UCSD-AML1 (cell line): ENCODE measurements at regions not wholly inside any gene's neighbourhood (a gene's known extent, or its start where the extent isn't known, plus 50 kb on each side); places are given as distances from the start of the nearest gene placed in this dataset.
A peak's percentile ranks its signal among the peaks of the same experiment; 100 is the strongest.

ENCODE experiments used
- DNase-seq: peaks from one replicate; lab custom pipeline; 2025; ENCODE audit not compliant: unreplicated experiment; lab: John Stamatoyannopoulos, UW

DNA sequence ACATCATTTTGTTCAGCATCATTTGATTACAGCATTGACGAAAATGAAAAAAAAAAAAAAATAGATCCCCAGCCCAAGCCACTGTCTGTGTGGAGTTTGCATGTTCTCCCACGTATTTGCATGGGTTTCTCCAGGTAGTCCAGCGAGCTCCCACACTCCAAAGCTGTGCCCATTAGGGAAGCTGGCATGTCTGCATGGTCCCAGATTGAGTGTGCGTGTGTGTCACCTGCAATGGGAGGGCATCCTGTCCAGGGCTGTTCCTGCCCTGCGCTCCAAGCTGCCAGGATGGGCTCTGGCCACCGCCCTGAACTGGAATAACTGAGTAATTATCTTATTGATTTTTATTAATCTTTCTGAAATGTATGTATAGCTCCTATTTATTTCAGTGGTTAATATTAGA is 88.6 kb downstream of the KLF12 start:
- DNase-seq: no peak

DNA sequence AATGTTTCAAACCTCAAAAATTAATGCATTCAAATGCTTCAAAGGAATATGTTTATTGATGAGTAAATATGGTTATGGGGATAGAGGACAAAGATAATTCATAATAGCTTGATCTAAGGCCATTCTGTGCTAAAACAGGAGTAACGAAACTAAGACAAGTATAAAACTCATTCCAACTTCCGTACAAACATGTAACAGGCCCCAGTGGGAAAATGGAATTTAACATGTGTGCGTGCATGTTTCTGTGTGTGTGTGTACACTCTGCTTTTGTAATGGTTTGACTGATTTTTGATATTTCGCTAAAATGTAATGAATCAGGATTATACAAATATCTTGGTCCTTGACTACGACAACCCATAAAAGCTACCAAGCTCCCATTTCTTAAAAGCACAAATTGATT is 91.0 kb downstream of the KLF12 start:
- DNase-seq: no peak

DNA sequence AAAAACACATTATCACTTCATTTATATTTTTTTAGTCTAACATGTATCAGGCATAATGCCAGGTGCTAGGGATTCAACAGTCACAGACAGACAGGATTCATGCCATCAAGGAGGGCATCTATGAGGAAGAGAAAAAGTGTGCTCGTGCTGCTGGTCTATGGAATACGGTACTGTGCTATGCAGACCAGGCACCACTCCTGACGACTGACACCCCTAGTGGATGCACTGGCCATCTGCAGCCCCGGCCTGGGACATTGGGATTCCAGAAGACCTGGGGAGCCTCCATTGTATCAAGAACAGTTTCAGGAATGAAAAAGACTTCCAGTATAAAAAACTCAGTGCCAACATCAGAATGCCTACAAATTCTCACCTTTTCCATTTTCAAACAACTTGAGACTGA is 94.0 kb downstream of the KLF12 start:
- DNase-seq: peak; percentile 10

DNA sequence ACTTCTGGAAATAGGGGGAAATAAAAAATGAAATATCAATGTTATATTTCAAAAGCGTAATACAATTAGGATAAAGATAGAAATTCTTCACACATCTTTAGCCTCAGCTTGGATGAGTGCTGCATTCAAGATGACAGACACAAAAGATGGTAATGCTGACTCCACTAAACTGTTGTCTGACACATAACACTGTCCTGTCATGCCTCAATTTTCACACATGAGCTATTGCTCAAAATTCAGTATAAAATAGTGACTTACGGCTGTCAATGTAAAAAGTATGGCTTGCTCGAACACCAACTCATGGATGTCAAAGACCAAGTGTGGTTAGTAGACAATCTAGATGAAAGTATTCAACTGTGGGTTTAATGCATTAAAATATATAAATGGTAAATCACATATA is 94.5 kb downstream of the KLF12 start:
- no peak for DNase-seq

DNA sequence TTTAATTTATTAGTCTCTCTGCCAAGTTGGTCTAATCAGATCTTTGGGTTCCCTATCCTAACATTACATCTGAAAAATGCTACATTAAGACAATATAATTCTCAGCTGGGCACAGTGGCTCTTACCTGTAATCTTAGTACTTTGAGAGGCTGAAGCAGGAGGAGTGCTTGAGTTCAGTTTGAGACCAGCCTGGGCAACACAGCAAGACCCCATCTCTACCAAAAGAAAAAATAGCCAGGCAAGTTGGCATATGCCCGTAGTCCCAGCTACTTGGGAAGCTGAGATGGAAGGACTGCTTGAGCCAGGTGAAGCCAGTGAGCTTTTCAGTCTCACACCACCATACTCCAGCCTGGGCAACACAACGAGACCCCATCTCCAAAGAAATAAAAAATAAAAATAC is 95.0 kb downstream of the KLF12 start:
- no peak for DNase-seq

DNA sequence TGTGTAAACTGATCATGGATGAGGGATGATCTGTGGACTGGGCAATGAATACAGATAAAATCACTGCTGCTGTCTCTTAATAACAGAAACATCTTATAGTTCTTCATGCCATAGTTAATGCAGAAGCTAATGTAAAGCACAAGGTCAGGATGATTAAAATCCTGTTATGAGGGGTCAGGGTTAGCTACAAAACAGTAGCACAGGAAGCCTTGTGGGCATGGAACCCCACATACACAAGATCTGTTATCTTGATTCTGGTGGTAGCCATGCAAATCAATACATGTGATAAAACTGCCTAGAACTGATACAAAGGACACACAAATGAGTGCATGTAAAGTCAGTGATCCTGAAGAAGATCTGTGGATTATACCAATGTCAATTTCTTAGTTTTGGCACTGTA is 96.4 kb downstream of the KLF12 start:
- no peak for DNase-seq

DNA sequence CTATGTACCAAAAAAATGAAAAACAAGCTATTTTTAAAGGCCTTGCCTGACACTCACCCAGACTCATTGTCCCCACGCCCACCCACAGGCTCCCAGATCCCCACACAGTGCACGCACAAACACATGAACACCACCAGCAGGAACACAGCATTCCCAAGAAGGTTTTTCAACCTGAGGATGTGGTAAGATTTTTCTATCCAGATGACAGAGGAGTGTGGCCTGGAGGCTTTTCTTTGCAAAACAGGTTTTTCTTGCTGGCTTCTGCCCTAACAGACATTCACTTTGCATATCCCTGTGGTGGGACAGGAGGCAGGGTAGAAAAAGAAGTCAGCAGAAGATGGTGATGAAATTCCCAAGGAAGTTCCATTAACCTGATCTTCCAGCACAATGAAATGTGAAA is 97.8 kb downstream of the KLF12 start:
- no peak for DNase-seq

DNA sequence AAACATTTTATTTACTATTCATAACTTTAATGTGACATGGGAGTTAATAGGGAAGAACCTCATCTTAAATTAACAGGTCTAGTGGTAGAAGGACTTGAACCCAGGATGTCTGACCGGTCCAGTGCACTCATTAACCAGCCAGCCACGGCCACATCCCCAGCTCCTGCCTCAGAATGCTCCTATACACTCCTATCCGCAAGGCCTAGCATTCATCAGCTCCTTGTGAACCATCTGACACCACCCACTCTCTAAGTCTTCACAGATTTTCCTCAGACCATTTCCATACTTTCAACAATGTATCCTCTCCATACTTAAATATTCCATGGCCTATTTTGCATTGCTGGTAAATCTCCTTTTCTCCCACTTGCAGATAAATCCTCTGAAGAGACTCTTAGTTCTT is 98.3 kb downstream of the KLF12 start:
- no peak for DNase-seq

DNA sequence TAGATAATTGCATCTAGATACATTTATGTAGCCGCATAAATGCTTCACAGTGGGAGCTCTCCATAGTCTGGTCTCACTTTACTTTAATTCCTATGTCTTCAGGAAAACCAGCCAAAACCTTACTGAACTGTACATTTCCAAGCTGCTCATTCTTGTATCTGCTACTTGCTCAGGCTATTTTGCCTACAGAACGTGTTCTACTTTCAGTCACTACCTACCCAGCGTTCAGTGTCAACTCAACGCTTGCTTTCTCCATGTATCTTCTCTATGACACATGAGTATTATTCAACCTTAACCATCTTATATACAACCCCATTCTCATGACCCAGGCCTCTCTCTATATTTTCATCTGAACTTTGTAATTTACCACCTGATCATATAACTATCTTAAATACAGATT is 101.9 kb downstream of the KLF12 start:
- no peak for DNase-seq

DNA sequence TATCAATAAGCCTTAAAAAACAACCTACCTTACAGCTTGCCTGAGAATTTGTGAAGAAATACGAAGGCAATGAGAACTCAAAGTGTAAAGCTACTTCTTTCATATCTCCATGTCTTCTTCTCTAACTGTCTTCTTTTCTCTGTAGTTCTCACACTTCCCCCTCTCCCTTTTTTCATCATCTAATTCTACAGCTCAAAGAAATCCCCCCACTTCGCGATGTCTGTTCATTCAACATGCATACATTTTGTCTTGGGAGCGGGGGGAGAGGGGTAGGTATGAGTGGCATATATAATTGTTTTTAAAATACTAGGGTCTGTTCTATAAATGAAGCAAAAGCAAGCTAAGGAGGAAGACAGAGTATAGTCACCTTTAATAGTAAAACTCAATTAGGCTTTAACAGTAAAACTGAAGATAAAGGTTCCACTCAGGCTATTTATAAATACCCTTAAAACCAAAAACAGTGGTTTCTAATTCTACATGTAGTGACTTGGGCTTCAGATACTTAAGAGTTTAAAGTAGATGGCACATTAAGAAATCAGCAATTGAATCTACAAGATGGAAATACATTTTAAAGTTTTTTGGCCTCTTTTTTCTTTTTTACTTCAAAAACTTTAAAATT is 106.9 kb downstream of the KLF12 start:
- DNase-seq: no peak

DNA sequence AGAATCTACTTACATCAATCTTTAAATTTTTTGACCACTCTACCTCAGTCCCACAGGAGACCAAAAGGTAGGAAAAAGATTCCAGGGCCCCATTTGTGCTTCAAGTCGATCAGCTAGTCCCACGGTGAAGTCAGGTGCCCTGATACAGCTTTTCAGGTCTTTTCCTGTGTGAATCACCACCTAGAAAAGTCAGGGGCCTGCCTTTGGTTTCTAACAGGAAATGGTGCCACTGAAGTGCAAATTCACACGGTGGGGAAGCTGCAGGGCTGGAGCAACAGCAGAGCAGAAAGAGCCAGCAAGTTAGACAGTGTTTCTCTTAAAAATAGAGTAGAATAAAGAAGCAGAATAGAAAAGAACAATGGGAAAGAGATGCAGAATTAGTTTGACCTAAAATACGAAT is 107.5 kb downstream of the KLF12 start:
- no peak for DNase-seq

DNA sequence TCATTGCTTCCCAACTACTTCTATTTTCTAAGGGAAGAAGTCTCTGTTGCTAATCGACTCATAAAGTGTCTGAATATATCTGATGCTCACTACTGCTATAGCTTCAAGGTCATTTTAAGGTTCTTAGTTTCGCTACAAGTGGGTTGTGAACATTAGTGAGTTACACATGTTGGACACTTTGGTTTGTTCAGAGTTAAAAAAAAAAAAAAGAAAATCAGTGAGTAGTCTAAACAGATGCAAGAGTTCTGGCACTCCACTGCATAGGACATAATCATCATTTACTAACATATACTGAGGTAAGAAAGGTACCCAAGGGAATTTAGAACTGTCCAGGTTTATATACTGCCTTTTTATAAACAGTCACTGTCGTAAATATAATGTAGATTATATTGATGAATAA is 108.8 kb downstream of the KLF12 start:
- no peak for DNase-seq

DNA sequence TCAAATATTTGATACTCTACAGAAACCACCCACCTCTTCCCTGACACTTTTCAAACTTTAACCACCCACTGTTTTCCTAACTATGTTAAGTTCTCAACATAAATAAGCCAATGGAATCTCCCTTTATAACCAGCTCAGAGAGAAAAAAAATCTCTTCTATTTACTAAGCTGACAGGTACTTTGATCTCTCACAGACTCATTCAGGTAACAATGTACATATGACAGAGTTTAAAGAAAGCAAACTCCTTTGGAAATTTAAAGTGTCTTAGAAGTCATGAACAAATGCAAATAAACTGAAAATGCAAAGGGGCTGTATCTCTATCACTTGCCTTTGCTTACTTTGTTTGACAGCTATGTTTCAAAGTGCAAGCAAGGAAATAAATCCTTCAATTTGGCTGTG is 109.3 kb downstream of the KLF12 start:
- no peak for DNase-seq

DNA sequence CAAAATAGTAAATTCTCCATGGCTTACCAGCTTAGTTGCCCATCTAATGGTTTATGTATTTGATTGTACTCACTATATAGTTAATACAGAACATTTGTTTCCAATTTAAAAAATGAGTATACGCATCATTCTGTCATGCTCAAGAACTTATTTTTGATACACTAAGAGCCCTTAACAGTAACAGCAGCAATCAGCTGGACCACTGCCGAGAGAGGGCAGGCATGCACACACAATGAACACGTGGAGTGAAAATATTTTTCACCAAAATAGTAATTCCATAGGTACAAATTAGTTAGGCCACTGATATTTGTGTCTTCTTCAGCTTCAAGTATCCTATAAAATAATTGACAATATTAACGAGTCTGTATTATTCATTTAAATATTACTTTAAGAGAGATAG is 109.9 kb downstream of the KLF12 start:
- DNase-seq: no peak

DNA sequence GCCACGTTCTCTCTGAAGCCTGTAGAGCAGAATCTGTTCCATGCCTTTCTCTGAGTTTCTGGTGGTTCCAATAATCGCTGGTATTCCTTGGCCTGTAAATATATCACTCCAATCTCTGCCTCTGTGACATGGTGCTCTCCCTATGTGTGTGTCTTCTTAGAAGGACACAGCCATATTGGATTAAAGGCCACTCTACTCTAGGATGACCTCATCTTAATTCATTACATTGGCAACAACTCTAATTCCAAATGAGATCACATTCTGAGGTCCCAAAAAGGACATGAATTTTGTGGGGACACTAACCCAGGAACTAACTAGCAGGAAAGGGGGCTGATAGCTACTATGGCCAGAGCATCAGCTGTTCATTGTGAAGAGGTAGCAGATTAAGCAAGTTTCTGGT is 110.7 kb downstream of the KLF12 start:
- DNase-seq: no peak

DNA sequence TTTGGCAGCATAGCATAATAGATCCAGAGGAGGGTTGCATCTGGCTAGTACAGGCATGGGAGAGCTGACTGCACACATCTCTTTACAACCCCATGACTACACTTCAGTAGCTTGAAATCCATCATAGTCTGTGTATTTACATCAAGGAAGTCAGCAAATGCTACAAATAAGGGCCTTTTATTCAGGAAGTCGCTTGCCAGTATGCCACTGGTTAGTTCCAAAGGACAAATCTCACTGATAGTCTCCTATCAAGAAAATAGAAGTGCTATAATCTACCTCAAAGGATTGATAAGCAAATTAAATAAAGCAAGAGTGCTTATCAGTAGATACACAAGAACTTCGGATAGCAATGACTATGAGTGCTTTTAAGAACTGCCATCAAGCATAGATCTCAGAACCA is 112.7 kb downstream of the KLF12 start:
- no peak for DNase-seq

DNA sequence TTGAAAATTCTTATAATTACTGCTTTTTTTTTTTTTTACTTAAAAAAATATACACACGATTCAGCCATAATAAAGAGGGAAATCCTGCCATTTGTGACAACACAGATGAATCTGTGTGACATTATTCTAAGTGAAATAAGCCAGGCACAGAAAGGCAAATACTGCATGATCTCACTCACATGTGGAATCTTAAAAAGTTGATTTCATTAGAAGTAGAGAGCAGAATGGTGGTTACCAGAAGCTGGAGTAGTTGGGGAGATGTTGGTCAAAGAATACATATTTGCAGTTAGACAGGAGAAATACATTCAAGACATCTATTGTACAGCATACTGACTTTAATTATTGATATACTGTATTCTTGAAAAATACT is 116.2 kb downstream of the KLF12 start:
- DNase-seq: no peak

DNA sequence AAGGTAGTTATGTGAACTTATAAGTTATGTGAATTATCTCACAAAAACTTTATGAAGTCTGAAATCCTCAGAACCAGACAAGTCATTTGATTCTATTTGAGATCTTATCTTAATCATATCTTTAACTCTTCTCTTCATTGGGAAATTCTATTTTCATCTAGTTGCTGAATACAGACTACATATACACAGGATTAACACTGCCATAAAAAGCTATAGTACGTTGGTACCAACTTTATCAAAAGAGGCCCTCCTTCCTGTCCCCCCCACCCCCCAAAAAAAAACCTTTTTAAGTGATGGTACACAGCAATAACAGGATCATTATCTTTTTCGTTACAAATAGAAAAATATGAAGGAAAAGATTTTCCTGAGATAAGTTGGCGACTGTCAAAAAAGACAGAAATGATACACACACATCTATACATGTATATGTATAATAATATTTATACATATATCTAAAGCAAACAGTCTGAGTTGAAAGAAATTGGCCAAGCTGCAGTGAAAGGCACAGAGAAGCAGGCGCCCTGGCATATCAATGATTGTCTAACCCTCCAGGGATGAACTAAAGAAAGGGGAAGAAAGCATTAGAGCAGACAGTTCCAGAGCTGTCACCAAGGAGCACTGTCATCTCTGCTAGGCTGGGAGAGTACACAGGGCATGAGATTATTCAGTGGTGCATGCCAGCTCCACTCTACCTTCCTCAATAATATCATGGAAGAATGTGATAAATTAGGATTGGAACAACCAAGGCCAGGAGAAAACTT is 116.7 kb downstream of the KLF12 start:
- no peak for DNase-seq

DNA sequence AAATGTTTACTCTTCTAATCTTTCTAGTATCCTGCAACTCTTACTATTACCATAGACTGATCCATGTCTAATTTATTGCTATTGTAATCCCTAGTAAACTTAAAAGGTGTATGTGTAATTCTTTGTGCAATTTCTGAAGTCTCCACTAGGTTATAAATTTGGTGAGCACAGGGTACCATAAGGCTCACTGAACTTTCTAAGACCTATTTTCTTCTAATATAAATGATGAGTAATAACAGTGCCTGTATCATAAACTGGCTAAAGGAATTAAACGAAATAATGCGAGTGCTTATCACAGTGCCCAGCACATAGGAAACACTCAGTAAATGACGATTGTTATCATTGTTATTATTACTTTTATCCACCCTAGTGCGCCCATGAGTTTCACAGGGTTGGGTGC is 119.1 kb downstream of the KLF12 start:
- no peak for DNase-seq

DNA sequence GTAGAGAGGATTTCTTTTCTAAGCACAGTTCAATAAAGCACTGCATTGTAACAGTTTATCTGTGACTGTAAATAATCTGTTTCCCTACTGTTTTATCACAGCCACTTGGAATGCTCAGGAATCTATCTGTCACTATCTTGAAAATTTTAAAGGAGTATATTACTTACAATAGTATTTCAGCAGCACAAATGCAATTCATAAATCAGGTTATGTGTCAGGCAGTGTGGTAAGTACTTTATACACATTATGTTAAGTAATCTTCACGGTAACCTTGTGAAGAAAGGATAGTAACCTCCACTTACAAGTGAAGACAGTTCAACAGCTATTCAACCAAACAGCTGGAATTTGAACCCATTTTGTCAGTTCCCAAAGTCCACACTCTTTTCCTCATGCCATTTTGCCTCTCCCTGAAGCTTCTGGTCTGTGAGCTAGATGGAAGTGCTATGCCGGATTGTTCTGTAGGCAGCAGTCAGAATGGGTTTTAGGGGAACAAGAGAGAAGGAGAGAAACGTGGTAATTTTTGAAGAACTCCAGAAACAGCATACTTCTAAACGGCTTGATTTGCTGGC is 125.0 kb downstream of the KLF12 start:
- no peak for DNase-seq

DNA sequence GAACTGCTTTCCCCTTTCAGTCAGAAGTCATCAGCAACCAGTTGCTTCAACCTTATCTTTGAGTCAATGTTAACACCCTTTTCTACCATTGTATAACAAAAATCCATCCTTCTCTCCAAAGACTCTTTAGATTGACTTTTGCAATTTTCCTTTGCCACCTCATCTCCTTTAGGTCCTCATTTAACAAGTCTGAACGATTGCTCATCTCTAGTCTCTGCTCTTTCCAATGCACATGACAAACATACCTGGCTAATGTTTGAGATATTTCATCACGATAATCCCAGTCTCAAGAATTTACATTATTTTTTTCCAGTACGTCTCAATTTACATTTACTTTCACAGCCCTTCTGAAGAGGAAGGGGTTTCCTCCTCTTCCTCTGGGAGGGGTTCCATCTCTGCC is 127.5 kb downstream of the KLF12 start:
- DNase-seq: no peak

DNA sequence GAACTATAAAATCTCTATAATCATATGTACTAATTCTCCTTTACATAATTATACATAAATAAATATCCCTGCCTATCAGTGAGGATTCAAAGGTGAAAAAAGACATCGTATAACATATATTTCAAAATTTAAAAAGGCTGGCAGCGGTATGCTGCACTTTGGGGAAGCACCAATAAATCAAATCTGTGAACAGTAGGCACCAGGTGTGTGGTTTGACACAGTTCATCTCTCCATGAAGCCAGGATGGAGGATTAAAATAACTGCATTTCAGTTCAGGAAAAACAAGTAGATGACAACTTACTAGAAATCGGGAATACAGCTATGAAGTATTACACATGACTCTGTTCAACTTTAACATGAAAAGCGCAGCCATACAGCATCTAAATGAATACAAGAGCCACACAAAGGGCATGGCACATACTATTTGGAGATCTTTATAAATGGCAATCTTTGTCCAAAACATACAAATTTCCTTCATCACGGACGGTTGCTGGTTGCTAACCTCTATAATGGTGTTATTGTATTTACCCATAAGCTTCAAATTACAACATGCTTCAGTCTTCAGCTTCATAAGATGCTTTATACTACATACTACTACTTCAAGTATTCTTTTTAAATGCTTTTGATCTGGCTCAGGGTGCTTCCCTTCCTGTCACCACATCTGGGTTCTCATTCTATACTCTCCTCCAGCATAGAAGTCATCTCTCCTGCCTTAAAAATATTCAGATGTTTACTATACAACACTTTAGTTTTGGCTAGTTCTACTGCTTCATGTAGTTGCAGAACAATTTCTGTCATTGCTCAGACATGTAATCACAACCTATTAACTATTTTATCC is 128.7 kb downstream of the KLF12 start:
- no peak for DNase-seq
